Psoas muscle (tissue), 7 donors: ENCODE measurements at regions not wholly inside any gene's neighbourhood (a gene's known extent, or its start where the extent isn't known, plus 50 kb on each side); places are given as distances from the start of the nearest gene placed in this dataset.

ENCODE experiments used
- ATAC-seq, 4 donors: fragments of 200-7000 bp; cut with Tn5 transposase; one replicate each; pipeline ENCODE4 v1.9.1; 2020; ENCODE audit warnings: moderate library complexity in 3 of 4, mild to moderate bottlenecking in 2 of 4
- DNase-seq, 2 donors: peaks; one replicate each; pipeline ENCODE4 v3.0.0-alpha.2; 2020
- H3K27ac ChIP-seq: fragments of 200-600 bp; one replicate; pipeline ENCODE4 v1.8.0; 2022
- H3K27me3 ChIP-seq, 3 donors: fragments of 200-600 bp in 1 of 3; one replicate each; pipeline versions ENCODE4 v1.6.1 to v1.8.0; 2013 to 2022; ENCODE audit warnings: low read length in 2 of 3, mild to moderate bottlenecking in 2 of 3, moderate library complexity in 1 of 3; ENCODE audit not compliant: insufficient read depth in 3 of 3
- H3K36me3 ChIP-seq, 2 donors: fragments of 200-600 bp in 1 of 2; one replicate each; pipeline versions ENCODE4 v1.6.1 to v1.8.0; 2013 to 2022; ENCODE audit warnings: low read depth in 1 of 2, mild to moderate bottlenecking in 1 of 2, moderate library complexity in 1 of 2; ENCODE audit not compliant: insufficient read depth in 1 of 2
- H3K4me1 ChIP-seq: fragments of 200-600 bp; one replicate; pipeline ENCODE4 v1.8.0; 2022
- H3K4me3 ChIP-seq: fragments of 200-600 bp; one replicate; pipeline ENCODE4 v1.8.0; 2022; ENCODE audit warnings: mild to moderate bottlenecking
- H3K9me3 ChIP-seq: fragments of 200-600 bp; one replicate; pipeline ENCODE4 v1.8.0; 2022
- CTCF ChIP-seq: fragments of 200-600 bp; IDR thresholded peaks from one replicate; pipeline ENCODE4 v1.8.0; 2022; ENCODE audit warnings: antibody characterized with exemption
- WGBS, 3 donors: extraction: QIAGEN DNeasy Blood & Tissue Kit; methylation state at CpG; one replicate each; pipeline versions ENCODE4 v1.1.6 to v1.1.7; 2013; 5-methylcytosine and 5-hydroxymethylcytosine counted together
- intact Hi-C, 2 donors: fragments of 100-400 bp; cut with DNase I; formaldehyde crosslinking; loops; one replicate each; pipeline versions ENCODE4 v1.11.0 to v1.14.2; 2022
- donor health status: healthy with polysubstance abuse.
- donor health status: DM: no; HTN: no; CAD: no; lungs with moderate emphysema.
- donor health status: Bipolar disorder and iron deficiency.
- donor health status: healthy.
- donor health status: DM: yes; HTN: yes; CAD: no.
- donor health status: DM: no; HTN: no; CAD: no.
- donor health status: DM: yes; HTN: yes; CAD: no.

GRCh38 chr9:79268806-79269205 lies 303.0 kb upstream of the TLE4 start:
- H3K27me3 ChIP-seq, result no peaks in the 10 kb centered on the region
- no peak for TF ChIP-seq CTCF
- no peaks in the 10 kb centered on the region for H3K36me3 ChIP-seq
- no peak overlapping the region for H3K27ac ChIP-seq
- intact Hi-C loops, result no loop called here
- DNase-seq (no peak), ATAC-seq (no peak)
- 74 to 81% (median 75%) methylated on average over 2 of the region's 2 CpGs for WGBS, 3 donors
- H3K9me3 ChIP-seq, result no peaks in the 10 kb centered on the region
- no peaks in the 10 kb centered on the region for H3K4me1 ChIP-seq
- H3K4me3 ChIP-seq, result no peak overlapping the region

- intact Hi-C loops, result no loop called here
- no peak for ATAC-seq
Measured at GRCh38 chr9:79273311-79273710, 298.5 kb upstream of the TLE4 start.

GRCh38 chr9:79279356-79279755 lies 292.4 kb upstream of the TLE4 start:
- TF ChIP-seq CTCF, result no peak
- 54 to 88% (median 60%) methylated on average over 1 of the region's 1 CpG for WGBS, 3 donors

More at GRCh38 chr9:79273311-79273710, 298.5 kb upstream of the TLE4 start:
- WGBS, 3 donors, result 87% methylated on average over 3 of the region's 3 CpGs
- Histone ChIP-seq H3K9me3 (no peaks in the 10 kb centered on the region), H3K27me3 (no peaks in the 10 kb centered on the region), H3K4me1 (no peaks in the 10 kb centered on the region), H3K27ac (no peak overlapping the region), H3K36me3 (no peaks in the 10 kb centered on the region), H3K4me3 (no peak overlapping the region)
- no peak for DNase-seq
- TF ChIP-seq CTCF, result no peak

GRCh38 chr9:79280691-79281090 lies 291.1 kb upstream of the TLE4 start:
- no peaks in the 10 kb centered on the region for H3K9me3 ChIP-seq
- WGBS, 3 donors, result 92 to 94% (median 92%) methylated on average over 4 of the region's 4 CpGs
- H3K36me3 ChIP-seq, result no peaks in the 10 kb centered on the region
- no peaks in the 10 kb centered on the region for H3K4me1 ChIP-seq
- H3K27ac ChIP-seq, result no peak overlapping the region
- ATAC-seq (no peak), DNase-seq (no peak)
- intact Hi-C loops, result no loop called here
- no peak overlapping the region for H3K4me3 ChIP-seq
- no peaks in the 10 kb centered on the region for H3K27me3 ChIP-seq
- TF ChIP-seq CTCF, result no peak

More at GRCh38 chr9:79279356-79279755, 292.4 kb upstream of the TLE4 start:
- intact Hi-C loops, result no loop called here
- no peaks in the 10 kb centered on the region for H3K4me1 ChIP-seq
- H3K4me3 ChIP-seq, result no peak overlapping the region
- no peaks in the 10 kb centered on the region for H3K9me3 ChIP-seq
- H3K36me3 ChIP-seq, result no peaks in the 10 kb centered on the region
- DNase-seq (no peak), ATAC-seq (no peak)
- H3K27ac ChIP-seq, result no peak overlapping the region
- no peaks in the 10 kb centered on the region for H3K27me3 ChIP-seq

- Histone ChIP-seq H3K9me3 (no peaks in the 10 kb centered on the region), H3K4me3 (no peak overlapping the region), H3K27me3 (no peaks in the 10 kb centered on the region), H3K36me3 (no peaks in the 10 kb centered on the region), H3K4me1 (no peaks in the 10 kb centered on the region), H3K27ac (no peak overlapping the region)
- DNase-seq (no peak), ATAC-seq (no peak)
- intact Hi-C loops, result no loop called here
- no peak for TF ChIP-seq CTCF
Measured at GRCh38 chr9:79284081-79284480, 287.7 kb upstream of the TLE4 start.
